Panc1 (cell line): ENCODE measurements at regions not wholly inside any gene's neighbourhood (a gene's known extent, or its start where the extent isn't known, plus 50 kb on each side); places are given as distances from the start of the nearest gene placed in this dataset.

Source experiments
- ATAC-seq: fragments of 200-7000 bp; cut with Tn5 transposase; 2 replicates; pipeline ENCODE4 v1.9.1; 2020; ENCODE audit warnings: mild to moderate bottlenecking, moderate library complexity
- BruUV-seq: library from RNA; stranded (reverse); fragments of 400-500 nt; replicated peaks from 2 replicates; lab custom pipeline; 2021; lab: Mats Ljungman, UMichigan
- CTCF ChIA-PET: fragments of 300-600 bp; sonication (Branson Sonifier 250); formaldehyde crosslinking; loops from one replicate; lab custom pipeline; 2022; ENCODE audit warnings: antibody characterized with exemption; lab: Charles Lee
- POLR2A ChIA-PET: fragments of 300-600 bp; sonication (Branson Sonifier 250); formaldehyde crosslinking; loops from one replicate; lab custom pipeline; 2022; ENCODE audit warnings: antibody characterized with exemption; lab: Charles Lee
- DNase-seq: peaks from one replicate; pipeline ENCODE4 v3.0.0-alpha.2; 2010; ENCODE audit warnings: low read depth, low spot score
- H3K27ac ChIP-seq: 2 replicates; pipeline ENCODE4 v1.5.1; 2011; ENCODE audit warnings: mild to moderate bottlenecking, low read length, inconsistent platforms
- H3K27me3 ChIP-seq: fragments of 200-500 bp; sonication (Bioruptor generic); 2 replicates; pipeline ENCODE4 v1.6.0; 2014; ENCODE audit warnings: low read length, inconsistent platforms; ENCODE audit not compliant: control insufficient read depth, insufficient read depth
- H3K36me3 ChIP-seq: fragments of 200-500 bp; sonication (Bioruptor generic); 2 replicates; pipeline ENCODE4 v1.5.1; 2014; ENCODE audit warnings: inconsistent platforms, mild to moderate bottlenecking, low read length, moderate library complexity; ENCODE audit not compliant: control insufficient read depth, insufficient read depth
- H3K4me1 ChIP-seq: 2 replicates; pipeline ENCODE4 v1.5.1; 2011; ENCODE audit warnings: inconsistent platforms, mild to moderate bottlenecking, low read length, moderate library complexity; ENCODE audit not compliant: control insufficient read depth, insufficient read depth
- H3K4me3 ChIP-seq, 2 experiments: 2 replicates each; pipeline ENCODE4 v1.5.1; 2011 to 2012; ENCODE audit warnings: low read depth in 2 of 2, low read length in 2 of 2, mild to moderate bottlenecking in 2 of 2, inconsistent platforms in 1 of 2, moderate library complexity in 1 of 2
- H3K9me3 ChIP-seq: fragments of 200-500 bp; sonication (Bioruptor generic); 2 replicates; pipeline ENCODE4 v1.5.1; 2014; ENCODE audit warnings: low read depth, mild to moderate bottlenecking, inconsistent platforms, low read length, moderate library complexity; ENCODE audit not compliant: control insufficient read depth, insufficient read depth
- CTCF ChIP-seq: fragments of 450-650 bp; IDR thresholded peaks from 2 replicates; pipeline ENCODE4 v1.5.1; 2017; ENCODE audit warnings: mild to moderate bottlenecking
- POLR2AphosphoS5 ChIP-seq: IDR thresholded peaks from 2 replicates; pipeline ENCODE4 v1.6.1; 2012; ENCODE audit warnings: mild to moderate bottlenecking, low read depth, low read length, moderate library complexity
- SIN3A ChIP-seq: IDR thresholded peaks from 2 replicates; pipeline ENCODE4 v1.6.1; 2012; ENCODE audit warnings: low read depth, mild to moderate bottlenecking, low read length, moderate library complexity, borderline replicate concordance; ENCODE audit not compliant: insufficient read depth
- TCF7L2 ChIP-seq: IDR thresholded peaks from 2 replicates; pipeline ENCODE4 v1.6.1; 2011; ENCODE audit warnings: mild to moderate bottlenecking, low read depth, low read length, inconsistent platforms
- in situ Hi-C: cut with HindIII; loops from 2 replicates; pipeline ENCODE4 v1.10.0; 2016; ENCODE audit warnings: low sequenced_read_pairs, low pct_unique_long_range_greater_than_20kb
- intact Hi-C: fragments of 100-400 bp; cut with micrococcal nuclease; formaldehyde crosslinking; loops from one replicate; pipeline ENCODE4 v1.10.0; 2022; ENCODE audit not compliant: unreplicated experiment
- TF ChIP-seq, protein P1 (sequence below), 2 experiments: IDR thresholded peaks; 2 replicates each; pipeline ENCODE4 v1.6.1; 2011 to 2012; ENCODE audit warnings: low read depth in 2 of 2, control low read depth in 1 of 2, low read length in 1 of 2, mild to moderate bottlenecking in 1 of 2, moderate library complexity in 1 of 2; ENCODE audit not compliant: insufficient read depth in 1 of 2

GRCh38 chr15:25053000-25053815 is 98.4 kb downstream of the SNRPN start:
- no peak overlapping the region for H3K4me3 ChIP-seq
- CTCF ChIA-PET = no interaction called here
- no peaks in the 10 kb centered on the region for H3K4me1 ChIP-seq
- intact Hi-C loops = no loop called here
- no peak overlapping the region for H3K27ac ChIP-seq
- BruUV-seq = no TSS peak
- no peak for DNase-seq
- H3K36me3 ChIP-seq = no peaks in the 10 kb centered on the region; the same call in 1 of the 2 replicates
- H3K27me3 ChIP-seq = no peaks in the 10 kb centered on the region
- no peak for ATAC-seq
- TF ChIP-seq SIN3A = no peak
- TF ChIP-seq, protein P1, sequence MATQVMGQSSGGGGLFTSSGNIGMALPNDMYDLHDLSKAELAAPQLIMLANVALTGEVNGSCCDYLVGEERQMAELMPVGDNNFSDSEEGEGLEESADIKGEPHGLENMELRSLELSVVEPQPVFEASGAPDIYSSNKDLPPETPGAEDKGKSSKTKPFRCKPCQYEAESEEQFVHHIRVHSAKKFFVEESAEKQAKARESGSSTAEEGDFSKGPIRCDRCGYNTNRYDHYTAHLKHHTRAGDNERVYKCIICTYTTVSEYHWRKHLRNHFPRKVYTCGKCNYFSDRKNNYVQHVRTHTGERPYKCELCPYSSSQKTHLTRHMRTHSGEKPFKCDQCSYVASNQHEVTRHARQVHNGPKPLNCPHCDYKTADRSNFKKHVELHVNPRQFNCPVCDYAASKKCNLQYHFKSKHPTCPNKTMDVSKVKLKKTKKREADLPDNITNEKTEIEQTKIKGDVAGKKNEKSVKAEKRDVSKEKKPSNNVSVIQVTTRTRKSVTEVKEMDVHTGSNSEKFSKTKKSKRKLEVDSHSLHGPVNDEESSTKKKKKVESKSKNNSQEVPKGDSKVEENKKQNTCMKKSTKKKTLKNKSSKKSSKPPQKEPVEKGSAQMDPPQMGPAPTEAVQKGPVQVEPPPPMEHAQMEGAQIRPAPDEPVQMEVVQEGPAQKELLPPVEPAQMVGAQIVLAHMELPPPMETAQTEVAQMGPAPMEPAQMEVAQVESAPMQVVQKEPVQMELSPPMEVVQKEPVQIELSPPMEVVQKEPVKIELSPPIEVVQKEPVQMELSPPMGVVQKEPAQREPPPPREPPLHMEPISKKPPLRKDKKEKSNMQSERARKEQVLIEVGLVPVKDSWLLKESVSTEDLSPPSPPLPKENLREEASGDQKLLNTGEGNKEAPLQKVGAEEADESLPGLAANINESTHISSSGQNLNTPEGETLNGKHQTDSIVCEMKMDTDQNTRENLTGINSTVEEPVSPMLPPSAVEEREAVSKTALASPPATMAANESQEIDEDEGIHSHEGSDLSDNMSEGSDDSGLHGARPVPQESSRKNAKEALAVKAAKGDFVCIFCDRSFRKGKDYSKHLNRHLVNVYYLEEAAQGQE (IDR thresholded peaks at IDR 0.05; ENCODE audit: insufficient read depth in 1 of 2, low read depth in 2 of 2, low read length in 1 of 2) = no peak
- no peak for TF ChIP-seq POLR2AphosphoS5
- TF ChIP-seq TCF7L2 = no peak
- no peak for TF ChIP-seq CTCF
- in situ Hi-C loops = no loop called here
- POLR2A ChIA-PET = no interaction called here
- H3K9me3 ChIP-seq = peaks cover 76% of the 10 kb centered on the region

- Histone ChIP-seq H3K36me3 (no peaks in the 10 kb centered on the region; the same call in 1 of the 2 replicates), H3K27me3 (no peaks in the 10 kb centered on the region), H3K4me3 (no peak overlapping the region), H3K9me3 (peaks cover 76% of the 10 kb centered on the region), H3K27ac (no peak overlapping the region), H3K4me1 (no peaks in the 10 kb centered on the region)
- in situ Hi-C loops = no loop called here
- TF ChIP-seq, protein P1 (IDR thresholded peaks at IDR 0.05; ENCODE audit: insufficient read depth in 1 of 2, low read depth in 2 of 2, low read length in 1 of 2) = no peak
- TF ChIP-seq POLR2AphosphoS5 (no peak), SIN3A (no peak), TCF7L2 (no peak), CTCF (no peak)
- ChIA-PET POLR2A (no interaction called here), CTCF (no interaction called here)
- intact Hi-C loops = no loop called here
- ATAC-seq (no peak), DNase-seq (no peak)
- BruUV-seq = no TSS peak
Observed at GRCh38 chr15:25054329-25054728, 99.5 kb downstream of the SNRPN start.
